ENCODE measurements at regions not wholly inside any gene's neighbourhood (a gene's known extent, or its start where the extent isn't known, plus 50 kb on each side); places are given as distances from the start of the nearest gene placed in this dataset.
"Not testable (repeated sequence)": the region's sequence is repeated elsewhere in the genome, so short reads cannot be mapped to it uniquely, and the experiment has no call there.

DNA sequence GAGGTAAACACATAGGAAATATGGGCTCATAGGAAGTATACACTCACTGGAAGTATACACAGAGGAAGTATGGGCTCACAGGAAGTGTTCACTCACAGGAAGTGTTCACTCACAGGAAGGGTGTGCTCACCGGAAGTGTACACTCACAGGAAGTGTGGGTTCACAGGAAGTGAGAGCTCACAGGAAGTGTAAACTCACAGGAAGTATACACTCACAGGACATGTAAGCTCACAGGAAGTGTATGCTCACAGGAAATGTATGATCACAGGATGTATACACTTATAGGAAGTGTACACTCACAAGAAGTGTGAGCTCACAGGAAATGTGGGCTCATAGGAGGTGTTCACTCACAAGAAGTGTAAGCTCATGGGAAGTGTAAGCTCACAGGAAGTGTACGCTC lies 88.1 kb downstream of the ATP6V0E2 start:
- TF ChIP-seq, protein P1, sequence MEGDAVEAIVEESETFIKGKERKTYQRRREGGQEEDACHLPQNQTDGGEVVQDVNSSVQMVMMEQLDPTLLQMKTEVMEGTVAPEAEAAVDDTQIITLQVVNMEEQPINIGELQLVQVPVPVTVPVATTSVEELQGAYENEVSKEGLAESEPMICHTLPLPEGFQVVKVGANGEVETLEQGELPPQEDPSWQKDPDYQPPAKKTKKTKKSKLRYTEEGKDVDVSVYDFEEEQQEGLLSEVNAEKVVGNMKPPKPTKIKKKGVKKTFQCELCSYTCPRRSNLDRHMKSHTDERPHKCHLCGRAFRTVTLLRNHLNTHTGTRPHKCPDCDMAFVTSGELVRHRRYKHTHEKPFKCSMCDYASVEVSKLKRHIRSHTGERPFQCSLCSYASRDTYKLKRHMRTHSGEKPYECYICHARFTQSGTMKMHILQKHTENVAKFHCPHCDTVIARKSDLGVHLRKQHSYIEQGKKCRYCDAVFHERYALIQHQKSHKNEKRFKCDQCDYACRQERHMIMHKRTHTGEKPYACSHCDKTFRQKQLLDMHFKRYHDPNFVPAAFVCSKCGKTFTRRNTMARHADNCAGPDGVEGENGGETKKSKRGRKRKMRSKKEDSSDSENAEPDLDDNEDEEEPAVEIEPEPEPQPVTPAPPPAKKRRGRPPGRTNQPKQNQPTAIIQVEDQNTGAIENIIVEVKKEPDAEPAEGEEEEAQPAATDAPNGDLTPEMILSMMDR (IDR thresholded peaks at IDR 0.05; ENCODE audit: low read depth, low read length, missing input control) = not testable (repeated sequence)
- TF ChIP-seq TAF1 (conservative IDR thresholded peaks at IDR 0.05); FOXA1 (IDR thresholded peaks at IDR 0.05); RAD21 (IDR thresholded peaks at IDR 0.05); HNF4A (conservative IDR thresholded peaks at IDR 0.05); SP1 (IDR thresholded peaks at IDR 0.05); YY1 (IDR thresholded peaks at IDR 0.05); FOXA2 (IDR thresholded peaks at IDR 0.05); EGR1 (IDR thresholded peaks at IDR 0.05; ENCODE audit: low read depth in 2 of 2): not testable (repeated sequence)
- TF ChIP-seq, protein P2, sequence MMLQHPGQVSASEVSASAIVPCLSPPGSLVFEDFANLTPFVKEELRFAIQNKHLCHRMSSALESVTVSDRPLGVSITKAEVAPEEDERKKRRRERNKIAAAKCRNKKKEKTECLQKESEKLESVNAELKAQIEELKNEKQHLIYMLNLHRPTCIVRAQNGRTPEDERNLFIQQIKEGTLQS (IDR thresholded peaks at IDR 0.05) = not testable (repeated sequence)
- TF ChIP-seq, protein P3, sequence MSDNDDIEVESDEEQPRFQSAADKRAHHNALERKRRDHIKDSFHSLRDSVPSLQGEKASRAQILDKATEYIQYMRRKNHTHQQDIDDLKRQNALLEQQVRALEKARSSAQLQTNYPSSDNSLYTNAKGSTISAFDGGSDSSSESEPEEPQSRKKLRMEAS (IDR thresholded peaks at IDR 0.05) = not testable (repeated sequence)
- TF ChIP-seq, protein P4, sequence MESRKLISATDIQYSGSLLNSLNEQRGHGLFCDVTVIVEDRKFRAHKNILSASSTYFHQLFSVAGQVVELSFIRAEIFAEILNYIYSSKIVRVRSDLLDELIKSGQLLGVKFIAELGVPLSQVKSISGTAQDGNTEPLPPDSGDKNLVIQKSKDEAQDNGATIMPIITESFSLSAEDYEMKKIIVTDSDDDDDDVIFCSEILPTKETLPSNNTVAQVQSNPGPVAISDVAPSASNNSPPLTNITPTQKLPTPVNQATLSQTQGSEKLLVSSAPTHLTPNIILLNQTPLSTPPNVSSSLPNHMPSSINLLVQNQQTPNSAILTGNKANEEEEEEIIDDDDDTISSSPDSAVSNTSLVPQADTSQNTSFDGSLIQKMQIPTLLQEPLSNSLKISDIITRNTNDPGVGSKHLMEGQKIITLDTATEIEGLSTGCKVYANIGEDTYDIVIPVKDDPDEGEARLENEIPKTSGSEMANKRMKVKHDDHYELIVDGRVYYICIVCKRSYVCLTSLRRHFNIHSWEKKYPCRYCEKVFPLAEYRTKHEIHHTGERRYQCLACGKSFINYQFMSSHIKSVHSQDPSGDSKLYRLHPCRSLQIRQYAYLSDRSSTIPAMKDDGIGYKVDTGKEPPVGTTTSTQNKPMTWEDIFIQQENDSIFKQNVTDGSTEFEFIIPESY (IDR thresholded peaks at IDR 0.05) = not testable (repeated sequence)
- TF ChIP-seq, protein P5, sequence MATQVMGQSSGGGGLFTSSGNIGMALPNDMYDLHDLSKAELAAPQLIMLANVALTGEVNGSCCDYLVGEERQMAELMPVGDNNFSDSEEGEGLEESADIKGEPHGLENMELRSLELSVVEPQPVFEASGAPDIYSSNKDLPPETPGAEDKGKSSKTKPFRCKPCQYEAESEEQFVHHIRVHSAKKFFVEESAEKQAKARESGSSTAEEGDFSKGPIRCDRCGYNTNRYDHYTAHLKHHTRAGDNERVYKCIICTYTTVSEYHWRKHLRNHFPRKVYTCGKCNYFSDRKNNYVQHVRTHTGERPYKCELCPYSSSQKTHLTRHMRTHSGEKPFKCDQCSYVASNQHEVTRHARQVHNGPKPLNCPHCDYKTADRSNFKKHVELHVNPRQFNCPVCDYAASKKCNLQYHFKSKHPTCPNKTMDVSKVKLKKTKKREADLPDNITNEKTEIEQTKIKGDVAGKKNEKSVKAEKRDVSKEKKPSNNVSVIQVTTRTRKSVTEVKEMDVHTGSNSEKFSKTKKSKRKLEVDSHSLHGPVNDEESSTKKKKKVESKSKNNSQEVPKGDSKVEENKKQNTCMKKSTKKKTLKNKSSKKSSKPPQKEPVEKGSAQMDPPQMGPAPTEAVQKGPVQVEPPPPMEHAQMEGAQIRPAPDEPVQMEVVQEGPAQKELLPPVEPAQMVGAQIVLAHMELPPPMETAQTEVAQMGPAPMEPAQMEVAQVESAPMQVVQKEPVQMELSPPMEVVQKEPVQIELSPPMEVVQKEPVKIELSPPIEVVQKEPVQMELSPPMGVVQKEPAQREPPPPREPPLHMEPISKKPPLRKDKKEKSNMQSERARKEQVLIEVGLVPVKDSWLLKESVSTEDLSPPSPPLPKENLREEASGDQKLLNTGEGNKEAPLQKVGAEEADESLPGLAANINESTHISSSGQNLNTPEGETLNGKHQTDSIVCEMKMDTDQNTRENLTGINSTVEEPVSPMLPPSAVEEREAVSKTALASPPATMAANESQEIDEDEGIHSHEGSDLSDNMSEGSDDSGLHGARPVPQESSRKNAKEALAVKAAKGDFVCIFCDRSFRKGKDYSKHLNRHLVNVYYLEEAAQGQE (IDR thresholded peaks at IDR 0.05) = not testable (repeated sequence)

Data from liver (tissue), 3 donors.